Gastrocnemius medialis (tissue), 4 donors: ENCODE measurements at regions not wholly inside any gene's neighbourhood (a gene's known extent, or its start where the extent isn't known, plus 50 kb on each side); places are given as distances from the start of the nearest gene placed in this dataset.

Experiments used
- POLR2A ChIP-seq, 2 donors: fragments of 450-650 bp; IDR thresholded peaks; one replicate each; pipeline ENCODE4 v1.6.1; 2017; ENCODE audit warnings: antibody characterized with exemption in 2 of 2, mild to moderate bottlenecking in 2 of 2, moderate library complexity in 2 of 2
- TF ChIP-seq, protein P1 (sequence below), 5 experiments: fragments of 450-650 bp in 3 of 5; fragments of 200-600 bp in 2 of 5; sonication (generic) in 2 of 5; IDR thresholded peaks in 4 of 5; conservative IDR thresholded peaks in 1 of 5; 1 replicate in 4 of 5; 2 replicates in 1 of 5; pipeline ENCODE4 v1.5.1; 2016 to 2019; ENCODE audit warnings: antibody characterized with exemption in 5 of 5, mild to moderate bottlenecking in 3 of 5, moderate library complexity in 3 of 5

DNA sequence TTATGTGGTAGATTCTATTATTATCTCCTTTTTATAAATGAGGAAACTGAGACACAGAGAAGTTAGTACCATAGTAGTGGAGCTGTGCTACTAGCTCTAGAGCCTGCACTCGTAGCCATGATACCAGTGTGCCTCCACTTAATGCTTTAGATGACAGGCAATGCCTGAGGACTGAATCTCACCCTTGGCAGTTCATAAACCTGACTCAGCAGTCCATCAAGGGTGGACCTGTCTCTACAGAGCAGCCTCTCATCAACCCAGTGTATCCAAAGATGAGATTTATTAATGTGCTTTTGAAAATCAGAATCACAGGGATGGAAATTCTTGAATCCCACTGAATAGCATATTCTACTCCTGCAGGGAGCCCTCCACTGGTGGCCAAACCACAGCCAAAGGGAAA, 483.2 kb upstream of the DIPK2B start:
- TF ChIP-seq, protein P1, sequence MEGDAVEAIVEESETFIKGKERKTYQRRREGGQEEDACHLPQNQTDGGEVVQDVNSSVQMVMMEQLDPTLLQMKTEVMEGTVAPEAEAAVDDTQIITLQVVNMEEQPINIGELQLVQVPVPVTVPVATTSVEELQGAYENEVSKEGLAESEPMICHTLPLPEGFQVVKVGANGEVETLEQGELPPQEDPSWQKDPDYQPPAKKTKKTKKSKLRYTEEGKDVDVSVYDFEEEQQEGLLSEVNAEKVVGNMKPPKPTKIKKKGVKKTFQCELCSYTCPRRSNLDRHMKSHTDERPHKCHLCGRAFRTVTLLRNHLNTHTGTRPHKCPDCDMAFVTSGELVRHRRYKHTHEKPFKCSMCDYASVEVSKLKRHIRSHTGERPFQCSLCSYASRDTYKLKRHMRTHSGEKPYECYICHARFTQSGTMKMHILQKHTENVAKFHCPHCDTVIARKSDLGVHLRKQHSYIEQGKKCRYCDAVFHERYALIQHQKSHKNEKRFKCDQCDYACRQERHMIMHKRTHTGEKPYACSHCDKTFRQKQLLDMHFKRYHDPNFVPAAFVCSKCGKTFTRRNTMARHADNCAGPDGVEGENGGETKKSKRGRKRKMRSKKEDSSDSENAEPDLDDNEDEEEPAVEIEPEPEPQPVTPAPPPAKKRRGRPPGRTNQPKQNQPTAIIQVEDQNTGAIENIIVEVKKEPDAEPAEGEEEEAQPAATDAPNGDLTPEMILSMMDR (IDR thresholded peaks at IDR 0.05 in 4 of 5, conservative IDR thresholded peaks at IDR 0.05 in 1 of 5): no peak
- TF ChIP-seq POLR2A (IDR thresholded peaks at IDR 0.05): no peak
